Cardiac septum (tissue), 1 donor: ENCODE measurements at regions not wholly inside any gene's neighbourhood (a gene's known extent, or its start where the extent isn't known, plus 50 kb on each side); places are given as distances from the start of the nearest gene placed in this dataset.
"Not testable (repeated sequence)": the region's sequence is repeated elsewhere in the genome, so short reads cannot be mapped to it uniquely, and the experiment has no call there.

Experiments used
- DNase-seq: peaks from one replicate; pipeline ENCODE4 v3.0.0-alpha.2; 2020; ENCODE audit warnings: low spot score
- intact Hi-C: fragments of 100-400 bp; cut with DNase I; formaldehyde crosslinking; loops from one replicate; pipeline ENCODE4 v1.14.0; 2022
- donor health status: DM: no; HTN: no; CAD: no.

DNA sequence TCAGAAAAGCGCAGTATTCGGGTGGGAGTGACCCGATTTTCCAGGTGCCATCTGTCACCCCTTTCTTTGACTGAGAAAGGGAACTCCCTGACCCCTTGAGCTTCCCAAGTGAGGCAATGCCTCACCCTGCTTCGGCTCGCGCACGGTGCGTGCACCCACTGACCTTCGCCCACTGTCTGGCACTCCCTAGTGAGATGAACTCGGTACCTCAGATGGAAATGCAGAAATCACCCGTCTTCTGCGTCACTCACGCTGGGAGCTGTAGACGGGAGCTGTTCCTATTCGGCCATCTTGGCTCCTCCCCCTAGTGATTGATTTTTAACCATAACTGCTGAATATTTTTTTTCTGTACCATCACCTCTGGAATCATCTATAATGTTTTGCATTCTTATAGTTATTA is 359.1 kb downstream of the C3orf38 start:
- DNase-seq, intact Hi-C loops: not testable (repeated sequence)

DNA sequence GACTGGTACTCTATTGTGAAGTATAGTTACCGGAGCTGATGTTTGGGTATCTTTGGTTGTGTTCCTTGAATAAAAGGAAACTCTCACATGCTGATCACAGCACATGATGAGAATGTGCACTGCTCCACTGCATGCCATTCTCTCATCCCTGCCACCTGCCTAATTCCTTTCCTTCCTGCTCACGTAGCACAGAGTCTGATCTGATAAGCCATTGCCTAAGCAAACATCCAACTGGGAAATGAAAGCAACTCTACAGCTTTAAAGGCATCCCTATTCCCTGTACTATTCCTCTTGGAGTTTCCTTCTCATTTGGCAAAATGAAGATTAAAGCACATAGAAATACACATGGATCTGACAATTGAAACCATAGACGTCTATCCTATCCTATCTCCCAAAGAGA is 359.8 kb downstream of the C3orf38 start:
- intact Hi-C loops, result no loop called here
- DNase-seq, result no peak

DNA sequence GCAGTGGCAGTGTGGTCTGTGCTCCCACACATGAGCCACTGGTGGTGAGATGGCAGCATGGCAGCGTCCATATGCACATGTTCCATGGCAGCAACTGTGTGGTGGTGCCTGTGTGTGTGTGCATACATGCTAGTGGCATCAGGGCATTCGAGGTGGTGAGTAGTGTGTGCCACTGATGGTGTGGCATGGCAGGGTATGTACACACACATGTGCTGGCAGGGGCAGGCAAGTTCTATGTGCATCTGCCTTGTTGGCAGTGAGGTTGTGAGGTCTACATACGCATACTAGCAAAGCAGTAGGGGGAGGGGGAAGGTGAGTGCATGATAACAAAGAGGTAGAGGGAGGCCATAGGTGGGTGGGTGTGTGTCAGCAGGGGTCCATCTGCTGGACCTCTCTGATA is 378.7 kb downstream of the C3orf38 start:
- intact Hi-C loops, result no loop called here
- no peak for DNase-seq

DNA sequence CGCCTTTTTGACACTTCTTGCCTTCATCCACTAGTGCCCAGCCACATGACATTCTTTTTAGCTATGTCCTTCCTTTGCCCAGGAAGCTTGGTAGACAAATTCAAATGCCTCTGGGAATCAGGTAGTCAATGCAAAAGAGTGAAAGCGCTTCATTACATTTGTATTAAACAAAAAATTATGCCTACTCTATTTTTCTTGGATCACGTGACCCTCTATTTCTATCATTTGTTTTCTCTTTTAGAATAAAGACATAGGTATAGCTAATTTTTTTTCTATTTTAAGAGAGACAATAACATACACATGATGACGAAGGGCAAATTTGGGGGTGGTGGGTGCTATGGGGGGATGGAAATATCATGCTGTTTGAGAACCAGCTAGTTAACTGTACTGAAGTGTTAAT is 384.8 kb downstream of the C3orf38 start:
- no peak for DNase-seq
- intact Hi-C loops, result no loop called here

DNA sequence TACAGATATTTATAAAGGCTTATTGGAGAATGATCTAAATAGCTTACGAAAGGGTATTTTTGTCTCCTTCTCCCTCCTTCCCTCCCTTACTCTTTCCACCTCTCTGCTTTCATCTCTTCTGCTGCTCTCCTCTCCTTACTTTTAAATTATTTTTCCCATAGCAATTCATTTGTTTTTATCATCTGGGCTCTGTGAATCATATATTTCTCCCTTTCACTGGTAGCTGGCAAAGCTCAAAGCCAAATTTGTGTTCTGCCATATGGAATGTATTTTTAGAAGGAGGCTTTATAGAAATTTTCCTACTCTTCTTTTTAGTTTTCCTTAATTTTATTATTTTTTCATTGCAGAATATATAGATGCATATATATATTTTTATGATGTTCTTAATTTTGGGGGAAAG is 385.8 kb downstream of the C3orf38 start:
- intact Hi-C loops, result no loop called here
- no peak for DNase-seq

DNA sequence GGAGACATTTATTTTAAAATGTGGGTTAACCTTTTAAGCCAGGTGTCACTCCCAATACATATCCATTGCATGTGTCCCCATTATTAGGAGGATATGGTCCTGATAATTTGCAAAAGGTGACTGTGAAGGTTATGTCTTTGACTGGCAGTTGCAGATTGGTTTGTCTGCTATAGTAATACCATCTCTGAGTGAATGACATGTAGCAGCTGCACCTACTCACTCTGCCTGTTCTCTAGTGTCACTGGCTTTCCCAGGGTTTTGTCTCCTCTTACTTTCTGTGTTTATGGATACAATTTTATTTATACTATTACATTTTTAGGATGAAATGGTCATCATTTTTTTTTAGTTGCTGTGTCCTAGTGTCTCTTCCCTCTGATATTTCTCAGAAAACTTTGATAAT is 393.2 kb downstream of the C3orf38 start:
- DNase-seq, result no peak
- intact Hi-C loops, result no loop called here

DNA sequence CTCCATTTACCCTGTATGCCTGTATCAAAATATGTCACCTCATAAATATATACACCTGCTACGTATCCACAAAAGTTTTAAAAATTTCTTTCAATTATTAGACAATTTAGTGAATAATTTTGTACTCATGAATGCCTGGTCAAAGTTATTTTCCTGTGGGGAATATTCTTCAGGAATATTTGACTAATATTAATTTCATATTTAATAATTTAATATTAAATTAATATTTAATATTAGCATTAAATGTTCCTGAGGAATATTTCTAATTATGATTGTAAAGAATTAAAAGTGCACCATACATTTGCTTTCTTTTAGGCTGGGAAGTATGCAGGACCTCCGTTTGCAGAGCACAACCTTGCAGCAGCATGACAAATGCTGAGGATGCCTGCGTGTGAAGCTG is 422.7 kb downstream of the C3orf38 start:
- intact Hi-C loops, result no loop called here
- DNase-seq, result no peak

DNA sequence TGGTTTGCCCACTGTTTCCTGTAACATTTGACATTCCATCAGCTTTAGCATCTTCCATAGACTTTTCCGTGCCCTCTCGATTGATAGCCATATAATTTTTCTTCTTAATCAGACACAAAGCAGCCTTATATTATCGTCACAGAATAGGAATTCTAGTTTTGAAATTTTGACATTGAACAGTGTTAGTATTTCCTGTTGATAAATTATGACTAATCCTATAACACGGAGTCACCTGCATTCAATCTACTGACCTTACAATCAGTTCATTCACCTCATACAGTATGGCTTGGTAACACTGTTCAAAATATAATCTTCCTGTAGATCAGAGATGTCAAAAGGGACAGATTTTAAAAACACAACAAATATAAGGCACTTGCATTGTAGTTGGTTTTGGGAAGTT is 423.7 kb downstream of the C3orf38 start:
- intact Hi-C loops, result no loop called here
- no peak for DNase-seq

DNA sequence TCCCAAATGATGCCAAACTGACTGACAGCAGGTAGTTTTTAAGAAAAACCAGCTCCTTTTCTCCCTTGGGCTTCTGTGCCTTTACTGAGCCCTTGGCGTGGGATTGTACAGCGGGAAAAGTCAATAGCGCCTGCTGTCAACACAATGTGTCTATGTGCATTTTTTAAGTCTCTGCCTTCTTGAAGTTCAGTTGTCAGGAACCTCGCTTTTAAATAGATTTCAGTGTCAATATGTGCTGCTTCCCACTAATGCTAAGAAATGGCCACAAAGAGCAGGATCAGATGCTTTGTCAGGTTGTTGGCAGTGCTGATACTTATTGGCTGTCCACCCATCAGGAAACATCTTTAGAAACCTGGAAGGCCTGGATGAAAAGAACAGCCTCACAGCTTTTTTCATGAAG is 424.4 kb downstream of the C3orf38 start:
- no peak for DNase-seq
- intact Hi-C loops, result no loop called here

DNA sequence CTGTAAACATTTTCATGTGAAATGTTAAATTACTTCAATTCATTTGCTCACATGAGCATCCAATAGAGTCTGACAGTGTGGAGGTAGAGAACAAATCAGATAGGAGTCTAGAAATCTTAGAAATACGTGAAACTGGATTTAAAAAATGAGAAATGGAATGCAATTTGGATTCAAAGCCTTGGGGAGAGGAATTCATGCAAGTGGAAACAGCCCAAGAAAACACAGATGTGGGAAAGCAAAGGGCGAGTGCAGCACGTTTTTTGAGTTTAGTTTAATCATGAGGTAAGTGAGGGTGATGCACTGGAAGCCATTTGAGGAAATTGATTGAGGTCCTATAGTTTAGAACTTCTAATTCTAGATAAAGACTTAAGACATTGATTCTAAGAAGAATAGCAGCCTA is 434.7 kb downstream of the C3orf38 start:
- no peak for DNase-seq
- intact Hi-C loops, result no loop called here

DNA sequence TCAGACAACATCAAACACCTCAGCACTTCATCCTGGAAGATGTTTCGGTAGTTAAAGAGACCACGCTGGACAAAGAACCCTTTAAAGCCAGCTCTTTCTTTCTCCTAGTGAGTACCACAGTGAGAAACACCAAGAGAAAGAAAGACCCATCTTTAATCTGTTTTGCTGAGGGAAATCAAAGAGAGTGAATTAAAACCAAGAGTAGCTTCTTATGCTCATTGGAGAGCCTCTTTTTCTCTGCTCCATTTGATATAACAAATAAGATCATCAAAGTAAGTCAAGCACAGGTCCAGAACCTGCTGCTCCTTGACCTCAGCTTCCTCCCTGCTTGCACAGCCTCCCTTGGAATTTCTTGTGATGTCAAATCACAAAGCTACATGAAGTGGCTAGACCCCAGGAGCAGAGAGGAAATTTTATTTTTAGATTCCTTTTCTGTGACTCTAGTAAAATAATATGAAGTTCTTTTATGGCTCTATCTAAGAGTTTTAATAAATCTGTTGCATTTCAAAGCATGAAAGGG is 436.4 kb downstream of the C3orf38 start:
- intact Hi-C loops, result no loop called here
- DNase-seq, result no peak

DNA sequence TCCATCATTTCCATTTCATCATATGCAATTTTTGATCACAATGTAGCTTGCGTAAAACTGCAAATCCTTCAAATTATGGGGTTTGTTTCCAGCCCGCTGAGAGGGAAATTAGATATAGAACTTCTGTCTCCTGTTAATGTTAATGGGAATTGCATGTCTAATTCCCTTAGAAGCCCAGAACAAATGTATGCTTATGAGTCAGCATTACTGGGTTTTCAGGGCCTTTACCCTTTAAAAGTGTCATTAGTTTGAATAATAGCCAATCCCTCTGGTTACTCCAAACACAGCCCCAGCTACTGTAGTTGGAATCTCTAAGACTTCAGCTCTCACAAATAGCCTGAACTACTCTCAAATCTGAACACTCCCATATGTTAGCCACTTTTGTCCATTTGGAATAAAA is 439.4 kb downstream of the C3orf38 start:
- intact Hi-C loops, result no loop called here
- no peak for DNase-seq

DNA sequence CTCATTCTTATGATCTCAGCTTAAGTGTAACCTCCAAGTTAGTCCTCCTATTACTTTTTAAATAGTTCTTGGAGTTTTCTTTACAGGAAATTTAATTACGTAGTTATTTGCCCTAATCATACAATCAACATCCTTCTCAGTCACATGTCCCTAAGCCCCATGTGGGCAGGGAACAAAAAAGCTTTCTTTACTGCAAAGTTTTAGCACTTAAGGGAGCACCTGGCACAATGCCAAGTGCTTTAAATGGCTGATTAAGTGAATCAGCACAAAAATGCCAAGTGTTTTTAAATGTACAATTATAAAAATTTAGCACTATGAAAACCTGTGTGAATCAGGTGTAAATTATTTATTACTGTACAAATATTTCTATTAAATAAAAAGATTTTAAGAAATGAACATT is 445.3 kb downstream of the C3orf38 start:
- intact Hi-C loops, result no loop called here
- no peak for DNase-seq

DNA sequence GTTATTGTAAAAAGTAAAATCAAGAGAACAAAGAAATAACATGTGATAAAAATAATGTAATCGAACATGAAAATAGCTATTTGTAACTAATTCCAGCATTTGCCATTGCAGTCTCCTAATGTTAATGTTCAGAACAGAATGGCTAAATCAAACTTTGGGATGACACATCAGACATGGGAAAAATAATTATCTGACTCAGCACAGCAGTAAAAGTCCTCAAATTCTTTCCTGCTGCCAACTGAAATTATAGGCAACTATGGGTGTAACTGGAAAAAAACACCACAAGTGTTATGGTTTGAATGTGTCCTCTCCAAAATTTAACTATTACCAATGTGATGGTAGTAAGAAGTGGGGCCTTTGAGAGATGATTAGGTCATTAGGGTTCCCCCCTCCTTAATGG is 446.7 kb downstream of the C3orf38 start:
- intact Hi-C loops, result no loop called here
- no peak for DNase-seq

DNA sequence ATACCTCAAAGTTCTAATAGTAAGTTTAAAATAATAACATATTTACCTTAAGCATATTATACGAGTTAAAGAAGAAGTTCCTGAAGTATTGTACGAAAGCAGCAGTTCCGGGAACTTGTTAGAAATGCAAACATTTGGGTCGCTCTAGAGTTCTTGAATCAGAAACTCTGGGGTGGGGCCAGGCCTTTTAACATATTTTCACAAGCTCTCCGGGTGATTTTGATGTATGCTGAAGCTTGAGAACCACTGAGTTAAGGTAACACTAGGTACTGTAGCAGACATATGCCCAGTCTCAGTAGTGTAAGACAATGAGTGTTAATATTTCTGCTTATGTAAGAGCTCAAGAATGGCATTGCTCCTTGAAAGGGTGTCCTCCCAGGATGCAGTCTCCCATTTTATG is 461.1 kb downstream of the C3orf38 start:
- no peak for DNase-seq
- intact Hi-C loops, result no loop called here

DNA sequence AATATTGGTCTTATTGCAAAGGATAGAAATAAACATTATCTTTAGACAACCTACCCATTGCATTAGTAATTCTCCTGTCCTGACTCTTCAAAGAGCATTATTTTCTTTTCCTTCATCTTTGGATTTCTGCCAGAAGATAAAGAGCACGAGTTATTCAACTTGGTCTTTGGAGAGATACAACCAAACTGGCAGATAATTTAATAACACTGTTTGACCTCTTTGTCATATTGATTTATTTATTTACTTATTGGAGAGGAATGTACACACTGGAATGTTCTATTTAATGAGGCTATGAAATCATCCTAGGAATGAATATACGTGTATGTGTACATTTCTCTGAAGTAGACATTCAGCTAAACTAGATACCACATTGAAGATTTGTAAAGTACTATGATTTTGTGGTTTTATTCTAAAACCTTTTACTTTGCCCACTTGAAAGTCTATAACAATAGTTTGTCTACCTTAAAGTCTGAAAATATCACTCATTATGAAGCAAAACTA is 462.1 kb downstream of the C3orf38 start:
- intact Hi-C loops, result no loop called here

DNA sequence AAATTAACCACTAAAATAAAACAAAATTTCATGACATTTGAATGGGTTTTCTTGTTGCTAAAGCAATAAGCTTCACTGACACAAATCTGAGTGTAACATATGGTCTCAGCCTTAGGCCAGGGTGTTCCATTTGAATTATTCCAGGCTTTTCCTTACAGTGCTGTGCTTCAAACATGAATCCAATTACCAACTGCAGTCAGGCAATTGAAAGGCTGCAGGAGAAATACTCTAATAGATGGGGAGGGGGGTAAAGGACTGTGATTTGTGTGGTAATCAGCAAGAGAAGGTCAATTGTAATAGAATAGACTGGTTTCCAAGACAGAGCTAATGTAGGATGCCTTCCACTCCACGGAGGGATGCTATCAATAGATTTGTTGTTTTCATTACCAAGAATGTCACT is 466.7 kb downstream of the C3orf38 start:
- no peak for DNase-seq
- intact Hi-C loops, result no loop called here

More for the DNA sequence above, 462.1 kb downstream of the C3orf38 start:
- DNase-seq, result no peak

DNA sequence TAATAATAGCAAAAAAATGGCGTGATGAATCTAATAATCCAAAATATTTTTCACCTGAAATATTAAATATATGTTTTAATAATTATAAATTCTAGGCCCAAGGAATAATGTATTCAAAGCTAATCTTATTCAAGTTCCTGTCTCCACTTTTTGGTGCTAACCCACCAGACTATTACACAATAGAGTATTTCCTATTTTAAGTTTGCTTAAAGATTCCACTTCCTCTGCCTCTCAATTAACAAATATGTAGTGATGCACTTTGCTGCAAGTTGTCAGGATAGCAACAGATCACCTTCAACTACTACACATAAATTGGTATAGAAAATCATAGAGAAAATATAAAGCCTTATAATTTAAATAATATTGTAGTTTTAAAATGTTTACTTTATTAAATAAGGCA is 467.5 kb downstream of the C3orf38 start:
- intact Hi-C loops, result no loop called here
- DNase-seq, result no peak

DNA sequence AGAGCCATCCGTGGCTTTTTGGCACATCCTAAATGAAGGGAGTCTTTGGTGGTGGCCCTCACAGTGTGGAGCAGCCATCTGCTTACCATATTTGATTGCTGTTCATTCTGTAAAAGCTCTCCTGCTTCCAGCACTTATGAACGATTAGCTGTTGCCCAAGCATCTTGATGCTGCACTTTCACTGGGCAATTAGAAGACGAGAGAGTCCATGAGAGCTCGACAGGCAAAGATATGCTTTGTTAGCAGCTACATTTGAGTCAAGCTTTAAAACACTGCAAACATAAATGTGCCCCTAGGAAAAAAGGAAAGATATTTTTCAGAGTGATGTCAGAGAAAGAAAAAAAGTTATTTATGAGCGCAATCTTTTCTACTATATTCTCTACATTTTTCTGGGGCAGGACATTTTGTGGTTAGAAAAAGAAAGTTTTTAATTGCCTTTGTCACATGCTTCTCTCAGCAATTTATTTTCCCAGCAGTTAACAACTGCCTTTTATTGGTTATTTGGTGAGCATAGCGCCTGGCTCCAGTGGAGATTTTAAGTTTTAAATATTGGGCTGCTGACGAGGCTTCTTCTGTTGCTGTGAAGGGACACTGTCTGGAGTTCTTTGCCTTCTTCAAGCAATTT is 468.4 kb downstream of the C3orf38 start:
- no peak for DNase-seq
- intact Hi-C loops, result no loop called here

DNA sequence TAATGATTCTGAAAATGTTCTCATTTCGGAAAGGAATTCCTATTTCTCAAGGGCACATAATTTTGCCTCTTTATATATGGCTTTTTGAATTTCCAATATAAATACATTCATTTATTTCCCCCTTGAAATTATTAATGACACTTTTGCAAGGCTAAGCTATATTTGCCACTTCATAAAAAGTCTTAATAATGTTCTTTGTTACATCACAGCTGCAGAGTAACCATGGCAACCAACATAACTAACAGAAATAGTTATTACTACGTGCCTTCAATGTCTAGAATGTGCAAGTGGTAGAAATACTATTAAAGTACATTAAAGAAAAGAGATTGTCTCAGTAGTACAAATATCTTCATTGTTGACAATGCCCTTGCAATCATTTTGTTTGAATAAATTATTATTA is 471.8 kb downstream of the C3orf38 start:
- no peak for DNase-seq
- intact Hi-C loops, result no loop called here

DNA sequence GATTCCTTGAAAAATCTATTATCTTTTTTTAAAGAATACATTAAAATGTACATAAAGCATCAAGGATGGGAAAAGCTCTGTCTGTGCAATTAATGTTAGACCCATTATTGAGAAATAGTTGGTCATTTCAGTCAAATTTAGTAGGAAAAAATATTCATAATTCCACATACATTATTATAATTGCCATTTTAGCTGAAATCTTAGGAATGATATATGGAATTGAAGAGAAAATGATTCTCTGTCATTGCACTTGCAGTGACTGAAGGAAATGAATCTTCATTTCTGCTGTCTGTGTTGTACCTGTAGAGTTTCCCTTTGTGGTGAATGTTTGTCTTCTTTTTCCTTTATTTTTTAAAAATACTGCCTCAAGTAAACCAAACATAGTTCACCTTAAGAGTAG is 473.9 kb downstream of the C3orf38 start:
- intact Hi-C loops, result no loop called here
- no peak for DNase-seq
